ENCODE measurements at regions not wholly inside any gene's neighbourhood (a gene's known extent, or its start where the extent isn't known, plus 50 kb on each side); places are given as distances from the start of the nearest gene placed in this dataset.

GRCh38 chr1:24991697-24992096 lies 61.6 kb upstream of the RUNX3 start:
- Histone ChIP-seq H3K27ac (no peak overlapping the region), H3K36me3 (no peaks in the 10 kb centered on the region), H3K4me3 (no peak overlapping the region), H3K27me3 (no peaks in the 10 kb centered on the region), H3K4me1 (no peaks in the 10 kb centered on the region), H3K9me3 (no peaks in the 10 kb centered on the region)
- intact Hi-C loops (cut with DNase I): no loop called here
- peak in 2 of 4 donors; percentile 30 to 43 for ATAC-seq
- no peak for DNase-seq
- TF ChIP-seq CTCF (IDR thresholded peaks at IDR 0.05): no peak
- no peak for FAIRE-seq
- 64 to 69% methylated on average over 7 of the region's 7 CpGs for WGBS, 2 donors

- Histone ChIP-seq H3K9me3 (no peaks in the 10 kb centered on the region), H3K27me3 (no peaks in the 10 kb centered on the region), H3K36me3 (no peaks in the 10 kb centered on the region), H3K4me3 (no peak overlapping the region), H3K27ac (no peak overlapping the region), H3K4me1 (no peaks in the 10 kb centered on the region)
- intact Hi-C loops (cut with DNase I): no loop called here
- DNase-seq: no peak
- no peak for FAIRE-seq
- TF ChIP-seq CTCF (IDR thresholded peaks at IDR 0.05): no peak
- no peak for ATAC-seq
- 62 to 75% methylated on average over 9 of the region's 9 CpGs for WGBS, 2 donors
Measured at GRCh38 chr1:24990779-24991641, 60.9 kb upstream of the RUNX3 start.

- no peaks in the 10 kb centered on the region for H3K9me3 ChIP-seq
- DNase-seq: no peak
- 66 to 69% methylated on average over 12 to 13 of the region's 13 CpGs for WGBS, 2 donors
- H3K27me3 ChIP-seq: no peaks in the 10 kb centered on the region
- no peak for FAIRE-seq
- intact Hi-C loops (cut with DNase I): no loop called here
- no peak for TF ChIP-seq CTCF (IDR thresholded peaks at IDR 0.05)
- H3K36me3 ChIP-seq: no peaks in the 10 kb centered on the region
- ATAC-seq: no peak
- H3K27ac ChIP-seq: no peak overlapping the region
- H3K4me3 ChIP-seq: no peak overlapping the region
- no peaks in the 10 kb centered on the region for H3K4me1 ChIP-seq
Measured at GRCh38 chr1:24990136-24990535, 60.1 kb upstream of the RUNX3 start.

- no peaks in the 10 kb centered on the region for H3K36me3 ChIP-seq
- no peaks in the 10 kb centered on the region for H3K27me3 ChIP-seq
- no peak overlapping the region for H3K4me3 ChIP-seq
- FAIRE-seq: no peak
- no peak for ATAC-seq
- no peaks in the 10 kb centered on the region for H3K4me1 ChIP-seq
- no peak for DNase-seq
- no peak overlapping the region for H3K27ac ChIP-seq
- intact Hi-C loops (cut with DNase I): no loop called here
- no peak for TF ChIP-seq CTCF (IDR thresholded peaks at IDR 0.05)
- H3K9me3 ChIP-seq: no peaks in the 10 kb centered on the region
- WGBS, 2 donors: 62 to 74% methylated on average over 2 of the region's 2 CpGs
Measured at GRCh38 chr1:24989082-24989481, 59.0 kb upstream of the RUNX3 start.

- no peak overlapping the region for H3K27ac ChIP-seq
- DNase-seq: no peak
- ATAC-seq: no peak
- no peaks in the 10 kb centered on the region for H3K27me3 ChIP-seq
- no peak overlapping the region for H3K4me3 ChIP-seq
- no peaks in the 10 kb centered on the region for H3K4me1 ChIP-seq
- 60 to 68% methylated on average over 6 of the region's 6 CpGs for WGBS, 2 donors
- no peaks in the 10 kb centered on the region for H3K9me3 ChIP-seq
- no peaks in the 10 kb centered on the region for H3K36me3 ChIP-seq
- no peak for FAIRE-seq
- intact Hi-C loops (cut with DNase I): no loop called here
- no peak for TF ChIP-seq CTCF (IDR thresholded peaks at IDR 0.05)
Measured at GRCh38 chr1:24988558-24988912, 58.5 kb upstream of the RUNX3 start.

Data from pancreas (tissue), 10 donors.